ENCODE measurements at regions not wholly inside any gene's neighbourhood (a gene's known extent, or its start where the extent isn't known, plus 50 kb on each side); places are given as distances from the start of the nearest gene placed in this dataset.

GRCh38 chr5:73306078-73306719, 133.2 kb downstream of the TMEM174 start:
- intact Hi-C loops (cut with DNase I) = loop anchor here in 1 of 3 donors (10.0 kb wide), 1 partner anchor 139 kb away; the partner anchor contains the start of gene FOXD1
- H3K9me3 ChIP-seq = no peaks in the 10 kb centered on the region
- 58 to 67% methylated on average over 4 of the region's 4 CpGs for WGBS, 2 donors
- H3K27ac ChIP-seq = no peak overlapping the region
- no peak overlapping the region for H3K4me3 ChIP-seq
- H3K27me3 ChIP-seq = peaks cover 3 to 15% (median 9%) of the 10 kb centered on the region in 4 donors
- H3K4me1 ChIP-seq = no peaks in the 10 kb centered on the region
- ATAC-seq (no peak), FAIRE-seq (no peak), DNase-seq (no peak)
- no peak for TF ChIP-seq CTCF (IDR thresholded peaks at IDR 0.05)
- no peaks in the 10 kb centered on the region for H3K36me3 ChIP-seq

GRCh38 chr5:73305386-73305785, 132.4 kb downstream of the TMEM174 start:
- intact Hi-C loops (cut with DNase I) = loop anchor here in 1 of 3 donors (10.0 kb wide), 1 partner anchor 139 kb away; the partner anchor contains the start of gene FOXD1
- no peak for ATAC-seq
- 83 to 88% methylated on average over 3 of the region's 3 CpGs for WGBS, 2 donors

GRCh38 chr5:73304381-73304780, 131.4 kb downstream of the TMEM174 start:
- WGBS, 2 donors = 84 to 96% methylated on average over 2 of the region's 2 CpGs
- intact Hi-C loops (cut with DNase I) = loop anchor here in 1 of 3 donors (10.0 kb wide), 1 partner anchor 140 kb away; the partner anchor contains the start of gene FOXD1
- TF ChIP-seq CTCF (IDR thresholded peaks at IDR 0.05) = no peak
- no peaks in the 10 kb centered on the region for H3K36me3 ChIP-seq
- H3K27me3 ChIP-seq = peaks cover 3 to 34% (median 14%) of the 10 kb centered on the region in 4 donors
- no peak for FAIRE-seq
- H3K9me3 ChIP-seq = no peaks in the 10 kb centered on the region
- peaks cover 0 to 3% (median 0%) of the 10 kb centered on the region in 3 donors for H3K4me1 ChIP-seq
- H3K27ac ChIP-seq = no peak overlapping the region
- no peak for DNase-seq
- no peak for ATAC-seq
- H3K4me3 ChIP-seq = no peak overlapping the region

More at GRCh38 chr5:73305386-73305785, 132.4 kb downstream of the TMEM174 start:
- Histone ChIP-seq H3K27me3 (peaks cover 3 to 23% (median 9%) of the 10 kb centered on the region in 4 donors), H3K27ac (no peak overlapping the region), H3K4me3 (no peak overlapping the region), H3K9me3 (no peaks in the 10 kb centered on the region), H3K4me1 (no peaks in the 10 kb centered on the region), H3K36me3 (no peaks in the 10 kb centered on the region)
- no peak for TF ChIP-seq CTCF (IDR thresholded peaks at IDR 0.05)
- DNase-seq (no peak), FAIRE-seq (no peak)

- H3K9me3 ChIP-seq = no peaks in the 10 kb centered on the region
- intact Hi-C loops (cut with DNase I) = loop anchor here in 1 of 3 donors (10.0 kb wide), 1 partner anchor 141 kb away; the partner anchor contains the start of gene FOXD1
- FAIRE-seq (no peak), DNase-seq (peak in 3 of 6 donors; percentile 20 to 65 (median 40)), ATAC-seq (peak; percentile 54 to 78 (median 60))
- no peak for TF ChIP-seq CTCF (IDR thresholded peaks at IDR 0.05)
- WGBS, 2 donors = 8 to 10% methylated on average over 65 to 77 of the region's 77 CpGs
- no peak overlapping the region for H3K27ac ChIP-seq
- H3K36me3 ChIP-seq = no peaks in the 10 kb centered on the region
- peaks cover 3 to 42% (median 19%) of the 10 kb centered on the region in 4 donors for H3K27me3 ChIP-seq
- peaks cover 0 to 4% (median 0%) of the 10 kb centered on the region in 3 donors for H3K4me1 ChIP-seq
- H3K4me3 ChIP-seq = peak overlapping the region in 2 of 4 donors; percentile 15 to 30
These were observed 130.4 kb downstream of the TMEM174 start for GRCh38 chr5:73303148-73304079.

All from pancreas (tissue), 10 donors.